HCT116 (cell line): ENCODE measurements at regions not wholly inside any gene's neighbourhood (a gene's known extent, or its start where the extent isn't known, plus 50 kb on each side); places are given as distances from the start of the nearest gene placed in this dataset.

Experiments used
- ATAC-seq: fragments of 200-7000 bp; cut with Tn5 transposase; 2 replicates; pipeline ENCODE4 v1.9.1; 2020; ENCODE audit warnings: mild to moderate bottlenecking, moderate library complexity
- BruUV-seq: library from RNA; stranded (reverse); fragments of 400-500 nt; replicated peaks from 2 replicates; lab custom pipeline; 2021; lab: Mats Ljungman, UMichigan
- CTCF ChIA-PET: fragments of 300-600 bp; sonication (Branson Sonifier 250); formaldehyde crosslinking; loops from one replicate; lab custom pipeline; 2021; ENCODE audit warnings: antibody characterized with exemption; lab: Charles Lee
- POLR2A ChIA-PET: fragments of 300-600, 350-600 bp; sonication (Branson Sonifier 250); formaldehyde crosslinking; loops from one replicate; lab custom pipeline; 2021; ENCODE audit warnings: antibody characterized with exemption; lab: Charles Lee
- RAD21 ChIA-PET, 2 experiments: fragments of 300-600 bp; sonication (Branson Sonifier 250); formaldehyde crosslinking; loops; one replicate each; lab custom pipeline; 2023; ENCODE audit warnings: low total read pairs in 2 of 2; ENCODE audit not compliant: uncharacterized antibody in 2 of 2, unreplicated experiment in 2 of 2, low non-redundant PET in 1 of 2; lab: Charles Lee
- DNase-seq: peaks from one replicate; pipeline ENCODE4 v3.0.0-alpha.2; 2010; ENCODE audit warnings: low read depth, low spot score
- H2AFZ ChIP-seq: fragments of 200-600 bp; shearing (Covaris generic), sonication (generic); 2 replicates; pipeline ENCODE4 v1.6.1; 2017; ENCODE audit warnings: low read depth, mixed run types, mixed read lengths, antibody characterized with exemption, low read length; ENCODE audit not compliant: poor library complexity, severe bottlenecking
- H3K27ac ChIP-seq: 2 replicates; pipeline ENCODE4 v1.5.1; 2012; ENCODE audit warnings: low read depth, low read length
- H3K27me3 ChIP-seq: fragments of 200-600 bp; sonication (generic); 2 replicates; pipeline ENCODE4 v1.6.1; 2016; ENCODE audit warnings: mixed run types, low read length, mixed read lengths; ENCODE audit not compliant: insufficient read depth
- H3K36me3 ChIP-seq, 2 experiments: fragments of 200-500 bp in 1 of 2; fragments of 200-600 bp in 1 of 2; sonication (Bioruptor generic) in 1 of 2; sonication (generic) in 1 of 2; 2 replicates each; pipeline versions ENCODE4 v1.5.1 to v1.6.1; 2014 to 2016; ENCODE audit warnings: low read length in 2 of 2, inconsistent platforms in 1 of 2, mixed read lengths in 1 of 2, mixed run types in 1 of 2; ENCODE audit not compliant: insufficient read depth in 2 of 2, control insufficient read depth in 1 of 2
- H3K4me1 ChIP-seq, 2 experiments: fragments of 200-600 bp in 1 of 2; sonication (generic) in 1 of 2; 2 replicates each; pipeline versions ENCODE4 v1.5.1 to v1.6.1; 2012 to 2017; ENCODE audit warnings: low read length in 2 of 2, inconsistent platforms in 1 of 2, mild to moderate bottlenecking in 1 of 2, mixed read lengths in 1 of 2, mixed run types in 1 of 2, moderate library complexity in 1 of 2; ENCODE audit not compliant: insufficient read depth in 2 of 2, control insufficient read depth in 1 of 2
- H3K4me2 ChIP-seq: fragments of 200-600 bp; sonication (generic); 2 replicates; pipeline ENCODE4 v1.6.1; 2017; ENCODE audit warnings: mixed run types, low read length, mixed read lengths
- H3K4me3 ChIP-seq, 2 experiments: fragments of 200-600 bp in 1 of 2; sonication (generic) in 1 of 2; replicated peaks in 1 of 2; 2 replicates each; pipeline ENCODE4 v1.5.1; 2011 to 2016; ENCODE audit warnings: low read length in 2 of 2, control low read depth in 1 of 2, low read depth in 1 of 2, mild to moderate bottlenecking in 1 of 2, mixed read lengths in 1 of 2, mixed run types in 1 of 2
- H3K79me2 ChIP-seq: fragments of 200-600 bp; sonication (generic); 2 replicates; pipeline ENCODE4 v1.6.1; 2017; ENCODE audit warnings: mild to moderate bottlenecking, mixed run types, low read length, moderate library complexity, mixed read lengths; ENCODE audit not compliant: insufficient read depth
- H3K9ac ChIP-seq: fragments of 200-600 bp; sonication (generic); 2 replicates; pipeline ENCODE4 v1.6.1; 2016; ENCODE audit warnings: low read length, mixed read lengths
- H3K9me2 ChIP-seq: fragments of 200-600 bp; sonication (generic), shearing (Covaris generic); 2 replicates; pipeline ENCODE4 v1.6.1; 2017; ENCODE audit warnings: mixed run types, mild to moderate bottlenecking, moderate library complexity; ENCODE audit not compliant: insufficient read depth
- H3K9me3 ChIP-seq, 2 experiments: fragments of 200-500 bp in 1 of 2; fragments of 200-600 bp in 1 of 2; sonication (Bioruptor generic) in 1 of 2; sonication (generic) in 1 of 2; 2 replicates each; pipeline ENCODE4 v1.6.1; 2014 to 2017; ENCODE audit warnings: low read length in 2 of 2, mixed read lengths in 2 of 2, inconsistent platforms in 1 of 2, low read depth in 1 of 2, mild to moderate bottlenecking in 1 of 2, mixed run types in 1 of 2, moderate library complexity in 1 of 2; ENCODE audit not compliant: control insufficient read depth in 1 of 2, insufficient read depth in 1 of 2
- H4K20me1 ChIP-seq: fragments of 200-600 bp; sonication (generic), shearing (Covaris generic); 2 replicates; pipeline ENCODE4 v1.6.1; 2017; ENCODE audit warnings: mixed run types, mild to moderate bottlenecking, moderate library complexity; ENCODE audit not compliant: insufficient read depth
- ATF3 ChIP-seq: IDR thresholded peaks from 2 replicates; pipeline ENCODE4 v1.6.1; 2012
- CBX3 ChIP-seq: IDR thresholded peaks from 2 replicates; pipeline ENCODE4 v1.6.1; 2012; ENCODE audit warnings: low read depth
- EGR1 ChIP-seq: IDR thresholded peaks from 2 replicates; pipeline ENCODE4 v1.6.1; 2012; ENCODE audit warnings: low read depth
- EZH2 ChIP-seq: fragments of 200-600 bp; sonication (generic); IDR thresholded peaks from 2 replicates; pipeline ENCODE4 v1.6.1; 2017; ENCODE audit warnings: antibody characterized with exemption, mixed run types
- MAX ChIP-seq: IDR thresholded peaks from 2 replicates; pipeline ENCODE4 v1.6.1; 2012
- POLR2AphosphoS5 ChIP-seq: IDR thresholded peaks from 2 replicates; pipeline ENCODE4 v1.6.1; 2011; ENCODE audit warnings: mild to moderate bottlenecking, low read depth, low read length, moderate library complexity
- REST ChIP-seq: IDR thresholded peaks from 2 replicates; pipeline ENCODE4 v1.6.1; 2012; ENCODE audit warnings: low read depth
- SIN3A ChIP-seq: IDR thresholded peaks from 2 replicates; pipeline ENCODE4 v1.6.1; 2012; ENCODE audit warnings: low read depth
- SRF ChIP-seq: IDR thresholded peaks from 2 replicates; pipeline ENCODE4 v1.6.1; 2012; ENCODE audit warnings: low read depth
- YY1 ChIP-seq: IDR thresholded peaks from 2 replicates; pipeline ENCODE4 v1.6.1; 2011; ENCODE audit warnings: low read length, low read depth, moderate library complexity, mild to moderate bottlenecking; ENCODE audit not compliant: insufficient replicate concordance; ENCODE audit errors: extremely low read depth
- ZBTB33 ChIP-seq: IDR thresholded peaks from 2 replicates; pipeline ENCODE4 v1.6.1; 2011; ENCODE audit warnings: mild to moderate bottlenecking, low read length, moderate library complexity; ENCODE audit not compliant: insufficient replicate concordance; ENCODE audit errors: extremely low read depth
- ZFX ChIP-seq: fragments of 450-650 bp; IDR thresholded peaks from 2 replicates; pipeline ENCODE4 v1.6.1; 2017
- intact Hi-C: fragments of 100-400 bp; cut with micrococcal nuclease; formaldehyde crosslinking; loops from 2 replicates; pipeline ENCODE4 v1.10.0; 2022

GRCh38 chr2:226405465-226405864 lies 394.2 kb downstream of the IRS1 start (continued):
- TF ChIP-seq REST = no peak
- TF ChIP-seq, all 23 proteins: peak for 2

GRCh38 chr2:226403369-226403768 lies 396.3 kb downstream of the IRS1 start:
- DNase-seq = no peak
- Histone ChIP-seq H3K27me3 (no peaks in the 10 kb centered on the region), H3K9ac (no peak overlapping the region)
- ATAC-seq = no peak
- TF ChIP-seq ZFX = no peak
- TF ChIP-seq SRF = no peak
- TF ChIP-seq MAX = no peak
- TF ChIP-seq CBX3 = no peak
- TF ChIP-seq SIN3A = no peak
- TF ChIP-seq ATF3 = no peak
- no peak for TF ChIP-seq YY1
- TF ChIP-seq ZBTB33 = no peak
- TF ChIP-seq EGR1 = no peak
- TF ChIP-seq REST = no peak
- TF ChIP-seq EZH2 = no peak
- no peak for TF ChIP-seq POLR2AphosphoS5
- TF ChIP-seq, all 23 proteins: peak for 0
- CTCF ChIA-PET = no interaction called here
- Histone ChIP-seq H3K79me2 (no peaks in the 10 kb centered on the region), H4K20me1 (no peaks in the 10 kb centered on the region), H3K9me2 (no peaks in the 10 kb centered on the region), H3K4me2 (no peak overlapping the region), H3K9me3 (no peaks in the 10 kb centered on the region), H2AFZ (no peak overlapping the region), H3K4me3 (no peak overlapping the region), H3K4me1 (peaks cover 2 to 28% of the 10 kb centered on the region in 2 experiments; a peak in 1 of 4 replicates), H3K36me3 (peaks cover 0 to 14% of the 10 kb centered on the region in 2 experiments; a peak in 1 of 4 replicates), H3K27ac (no peak overlapping the region)
- no TSS peak for BruUV-seq
- RAD21 ChIA-PET = no interaction called here
- intact Hi-C loops = no loop called here
- POLR2A ChIA-PET = no interaction called here
